CD8-positive, alpha-beta memory T cell (primary cell): ENCODE measurements at regions not wholly inside any gene's neighbourhood (a gene's known extent, or its start where the extent isn't known, plus 50 kb on each side); places are given as distances from the start of the nearest gene placed in this dataset.

Experiments
- CTCF ChIA-PET: fragments of 350-600 bp; sonication (Branson Sonifier 250); formaldehyde crosslinking; loops from one replicate; lab custom pipeline; 2021; ENCODE audit warnings: antibody characterized with exemption; lab: Charles Lee
- POLR2A ChIA-PET: fragments of 350-600 bp; sonication (Branson Sonifier 250); formaldehyde crosslinking; loops from one replicate; lab custom pipeline; 2021; ENCODE audit warnings: antibody characterized with exemption; lab: Charles Lee
- DNase-seq, 5 donors: peaks; one replicate each; pipeline versions ENCODE4 v3.0.0 to v3.0.0-alpha.2; 2020 to 2022; ENCODE audit warnings: mixed read lengths in 1 of 5
- H3K27ac ChIP-seq: one replicate; pipeline ENCODE4 v1.7.0; 2013; ENCODE audit warnings: low read depth, mild to moderate bottlenecking, low read length, moderate library complexity
- H3K27me3 ChIP-seq: 2 replicates; pipeline ENCODE4 v1.7.0; 2013; ENCODE audit warnings: low read length, mild to moderate bottlenecking; ENCODE audit not compliant: insufficient read depth, poor library complexity, severe bottlenecking
- H3K36me3 ChIP-seq: 2 replicates; pipeline ENCODE4 v1.7.0; 2013; ENCODE audit warnings: mild to moderate bottlenecking, low read length, moderate library complexity; ENCODE audit not compliant: insufficient read depth
- H3K4me1 ChIP-seq: 2 replicates; pipeline ENCODE4 v1.7.0; 2013; ENCODE audit warnings: mild to moderate bottlenecking, low read length, moderate library complexity; ENCODE audit not compliant: insufficient read depth
- H3K4me3 ChIP-seq: 2 replicates; pipeline ENCODE4 v1.7.0; 2013; ENCODE audit warnings: mild to moderate bottlenecking, low read length
- H3K9me3 ChIP-seq: 2 replicates; pipeline ENCODE4 v1.7.0; 2013; ENCODE audit warnings: mild to moderate bottlenecking, low read length
- H3K27ac Mint-ChIP-seq, 8 donors: one replicate each; pipeline ENCODE4 v1.8.0; 2020 to 2021; ENCODE audit warnings: mixed read lengths in 8 of 8, mild to moderate bottlenecking in 6 of 8, inconsistent platforms in 3 of 8, moderate library complexity in 3 of 8
- H3K27me3 Mint-ChIP-seq, 2 donors: one replicate each; pipeline ENCODE4 v1.8.0; 2020 to 2021; ENCODE audit warnings: mixed read lengths in 2 of 2, mild to moderate bottlenecking in 1 of 2, moderate library complexity in 1 of 2
- H3K36me3 Mint-ChIP-seq, 3 donors: one replicate each; pipeline ENCODE4 v1.8.0; 2020 to 2021; ENCODE audit warnings: mixed read lengths in 3 of 3, inconsistent platforms in 1 of 3, mild to moderate bottlenecking in 1 of 3
- H3K4me1 Mint-ChIP-seq, 3 donors: one replicate each; pipeline ENCODE4 v1.8.0; 2020 to 2021; ENCODE audit warnings: mixed read lengths in 3 of 3, inconsistent platforms in 1 of 3, mild to moderate bottlenecking in 1 of 3
- H3K4me3 Mint-ChIP-seq, 7 donors: one replicate each; pipeline ENCODE4 v1.8.0; 2020 to 2021; ENCODE audit warnings: mixed read lengths in 7 of 7, mild to moderate bottlenecking in 6 of 7, moderate library complexity in 4 of 7, inconsistent platforms in 2 of 7
- H3K9me3 Mint-ChIP-seq, 5 donors: one replicate each; pipeline ENCODE4 v1.8.0; 2020 to 2022; ENCODE audit warnings: mixed read lengths in 5 of 5, mild to moderate bottlenecking in 3 of 5, moderate library complexity in 2 of 5, inconsistent platforms in 1 of 5

GRCh38 chr9:91044354-91044753 is 242.7 kb downstream of the SYK start:
- H3K9me3 ChIP-seq, result no peaks in the 10 kb centered on the region
- H3K9me3 Mint-ChIP-seq, result no peaks in the 10 kb centered on the region
- DNase-seq, result no peak
- no peak overlapping the region for H3K4me3 ChIP-seq
- peaks cover 10% of the 10 kb centered on the region for H3K4me1 ChIP-seq
- peaks cover 0 to 6% (median 0%) of the 10 kb centered on the region in 3 donors for H3K36me3 Mint-ChIP-seq
- peaks cover 8% of the 10 kb centered on the region for H3K27me3 ChIP-seq
- no peak overlapping the region for H3K4me3 Mint-ChIP-seq
- ChIA-PET POLR2A (no interaction called here), CTCF (interaction anchor here (1.3 kb wide), 1 partner anchor 23 kb away, joined by 3 read pairs; no protein-coding TSS in a partner anchor)
- no peak overlapping the region for H3K27ac ChIP-seq
- H3K27ac Mint-ChIP-seq, result no peak overlapping the region
- H3K4me1 Mint-ChIP-seq, result peaks cover 17 to 25% (median 20%) of the 10 kb centered on the region in 3 donors
- H3K27me3 Mint-ChIP-seq, result peaks cover 18 to 36% of the 10 kb centered on the region in 2 donors
- H3K36me3 ChIP-seq, result no peaks in the 10 kb centered on the region

GRCh38 chr9:91045041-91045440 is 243.4 kb downstream of the SYK start:
- Mint-ChIP-seq H3K4me3 (no peak overlapping the region), H3K36me3 (peaks cover 0 to 6% (median 0%) of the 10 kb centered on the region in 3 donors), H3K27ac (no peak overlapping the region), H3K4me1 (peaks cover 15 to 22% (median 17%) of the 10 kb centered on the region in 3 donors), H3K27me3 (peaks cover 17 to 36% of the 10 kb centered on the region in 2 donors), H3K9me3 (no peaks in the 10 kb centered on the region)
- CTCF ChIA-PET, result interaction anchor here (1.3 kb wide), 1 partner anchor 23 kb away, joined by 3 read pairs; no protein-coding TSS in a partner anchor
- H3K27ac ChIP-seq, result no peak overlapping the region
- no peak overlapping the region for H3K4me3 ChIP-seq
- POLR2A ChIA-PET, result no interaction called here
- H3K9me3 ChIP-seq, result no peaks in the 10 kb centered on the region
- no peak for DNase-seq
- peaks cover 8% of the 10 kb centered on the region for H3K27me3 ChIP-seq
- H3K4me1 ChIP-seq, result peaks cover 10% of the 10 kb centered on the region
- no peaks in the 10 kb centered on the region for H3K36me3 ChIP-seq

GRCh38 chr9:91047529-91047928 is 245.9 kb downstream of the SYK start:
- no peaks in the 10 kb centered on the region for H3K9me3 ChIP-seq
- H3K27ac Mint-ChIP-seq, result peak overlapping the region in 4 of 8 donors; percentile 1 to 56 (median 32)

GRCh38 chr9:91047993-91048607 is 246.5 kb downstream of the SYK start:
- Mint-ChIP-seq H3K9me3 (no peaks in the 10 kb centered on the region), H3K27me3 (peaks cover 12 to 26% of the 10 kb centered on the region in 2 donors), H3K4me1 (peaks cover 9 to 17% (median 17%) of the 10 kb centered on the region in 3 donors), H3K36me3 (peaks cover 0 to 6% (median 0%) of the 10 kb centered on the region in 3 donors), H3K27ac (peak overlapping the region in 4 of 8 donors; percentile 1 to 56 (median 24)), H3K4me3 (peak overlapping the region; percentile 9 to 83 (median 62))
- DNase-seq, result no peak
- POLR2A ChIA-PET, result interaction anchor here (0.5 kb wide), 1 partner anchor 358 kb away, joined by 6 read pairs; no protein-coding TSS in a partner anchor
- Histone ChIP-seq H3K27me3 (peaks cover 8% of the 10 kb centered on the region), H3K27ac (no peak overlapping the region), H3K4me3 (no peak overlapping the region), H3K36me3 (no peaks in the 10 kb centered on the region), H3K4me1 (peaks cover 10% of the 10 kb centered on the region), H3K9me3 (no peaks in the 10 kb centered on the region)
- CTCF ChIA-PET, result no interaction called here

More at GRCh38 chr9:91047529-91047928, 245.9 kb downstream of the SYK start:
- Histone ChIP-seq H3K4me1 (peaks cover 10% of the 10 kb centered on the region), H3K27ac (no peak overlapping the region), H3K4me3 (peak overlapping the region; percentile 13), H3K36me3 (no peaks in the 10 kb centered on the region), H3K27me3 (peaks cover 8% of the 10 kb centered on the region)
- ChIA-PET CTCF (no interaction called here), POLR2A (no interaction called here)
- Mint-ChIP-seq H3K27me3 (peaks cover 12 to 29% of the 10 kb centered on the region in 2 donors), H3K36me3 (peaks cover 0 to 6% (median 0%) of the 10 kb centered on the region in 3 donors), H3K9me3 (no peaks in the 10 kb centered on the region), H3K4me1 (peaks cover 9 to 17% (median 17%) of the 10 kb centered on the region in 3 donors), H3K4me3 (peak overlapping the region; percentile 9 to 83 (median 62))
- DNase-seq, result peak in 2 of 5 donors; percentile 34 to 45

GRCh38 chr9:91048749-91049148 is 247.1 kb downstream of the SYK start:
- H3K27ac ChIP-seq, result no peak overlapping the region
- peaks cover 0 to 6% (median 0%) of the 10 kb centered on the region in 3 donors for H3K36me3 Mint-ChIP-seq
- POLR2A ChIA-PET, result interaction anchor here (0.5 kb wide), 1 partner anchor 357 kb away, joined by 6 read pairs; no protein-coding TSS in a partner anchor
- peaks cover 10 to 21% of the 10 kb centered on the region in 2 donors for H3K27me3 Mint-ChIP-seq
- H3K9me3 Mint-ChIP-seq, result no peaks in the 10 kb centered on the region
- peaks cover 9 to 17% (median 17%) of the 10 kb centered on the region in 3 donors for H3K4me1 Mint-ChIP-seq
- peak overlapping the region in 1 of 7 donors; percentile 52 for H3K4me3 Mint-ChIP-seq
- H3K27ac Mint-ChIP-seq, result no peak overlapping the region
- no peaks in the 10 kb centered on the region for H3K9me3 ChIP-seq
- H3K4me1 ChIP-seq, result peaks cover 10% of the 10 kb centered on the region
- H3K4me3 ChIP-seq, result no peak overlapping the region
- no peaks in the 10 kb centered on the region for H3K36me3 ChIP-seq
- no peak for DNase-seq
- peaks cover 8% of the 10 kb centered on the region for H3K27me3 ChIP-seq
- CTCF ChIA-PET, result no interaction called here

- POLR2A ChIA-PET, result no interaction called here
Measured at GRCh38 chr9:91053824-91054223, 252.2 kb downstream of the SYK start.

GRCh38 chr9:91055845-91056244 is 254.2 kb downstream of the SYK start:
- ChIA-PET CTCF (interaction anchor here (0.9 kb wide), 1 partner anchor 19 kb away, joined by 3 read pairs; no protein-coding TSS in a partner anchor), POLR2A (no interaction called here)
- Histone ChIP-seq H3K27me3 (no peaks in the 10 kb centered on the region), H3K36me3 (no peaks in the 10 kb centered on the region), H3K4me1 (no peaks in the 10 kb centered on the region), H3K9me3 (no peaks in the 10 kb centered on the region), H3K4me3 (no peak overlapping the region), H3K27ac (no peak overlapping the region)
- Mint-ChIP-seq H3K4me1 (no peaks in the 10 kb centered on the region), H3K36me3 (no peaks in the 10 kb centered on the region), H3K27me3 (peaks cover 0 to 3% of the 10 kb centered on the region in 2 donors), H3K9me3 (no peaks in the 10 kb centered on the region), H3K27ac (no peak overlapping the region), H3K4me3 (no peak overlapping the region)
- DNase-seq, result no peak

More at GRCh38 chr9:91053824-91054223, 252.2 kb downstream of the SYK start:
- DNase-seq, result no peak
- Mint-ChIP-seq H3K27ac (no peak overlapping the region), H3K4me3 (no peak overlapping the region), H3K4me1 (no peaks in the 10 kb centered on the region), H3K27me3 (peaks cover 4 to 5% of the 10 kb centered on the region in 2 donors), H3K9me3 (no peaks in the 10 kb centered on the region), H3K36me3 (no peaks in the 10 kb centered on the region)
- Histone ChIP-seq H3K4me3 (no peak overlapping the region), H3K27me3 (no peaks in the 10 kb centered on the region), H3K27ac (no peak overlapping the region), H3K4me1 (no peaks in the 10 kb centered on the region), H3K9me3 (no peaks in the 10 kb centered on the region), H3K36me3 (no peaks in the 10 kb centered on the region)
- CTCF ChIA-PET, result no interaction called here

- H3K27ac Mint-ChIP-seq, result no peak overlapping the region
- DNase-seq, result no peak
- H3K36me3 Mint-ChIP-seq, result no peaks in the 10 kb centered on the region
- no peaks in the 10 kb centered on the region for H3K36me3 ChIP-seq
- no peaks in the 10 kb centered on the region for H3K9me3 Mint-ChIP-seq
- no peaks in the 10 kb centered on the region for H3K9me3 ChIP-seq
- POLR2A ChIA-PET, result no interaction called here
- H3K4me3 Mint-ChIP-seq, result no peak overlapping the region
- CTCF ChIA-PET, result interaction anchor here (0.9 kb wide), 1 partner anchor 19 kb away, joined by 3 read pairs; no protein-coding TSS in a partner anchor
- H3K27me3 ChIP-seq, result no peaks in the 10 kb centered on the region
- H3K4me1 Mint-ChIP-seq, result no peaks in the 10 kb centered on the region
- peaks cover 0 to 3% of the 10 kb centered on the region in 2 donors for H3K27me3 Mint-ChIP-seq
- H3K4me3 ChIP-seq, result no peak overlapping the region
- no peak overlapping the region for H3K27ac ChIP-seq
- H3K4me1 ChIP-seq, result no peaks in the 10 kb centered on the region
Measured at GRCh38 chr9:91056486-91056885, 254.9 kb downstream of the SYK start.
